GM12891 (cell line): ENCODE measurements at regions not wholly inside any gene's neighbourhood (a gene's known extent, or its start where the extent isn't known, plus 50 kb on each side); places are given as distances from the start of the nearest gene placed in this dataset.

Experiments
- DNase-seq: peaks from one replicate; pipeline ENCODE4 v3.0.0; 2011; ENCODE audit warnings: low spot score; ENCODE audit not compliant: insufficient read length
- FAIRE-seq: peaks from 2 replicates; lab custom pipeline; 2011; peaks lifted over from hg19 to GRCh38; lab: Jason Lieb, UNC
- PAX5 ChIP-seq: IDR thresholded peaks from 2 replicates; pipeline ENCODE4 v1.6.1; 2011; ENCODE audit warnings: low read length, moderate library complexity, mild to moderate bottlenecking; ENCODE audit not compliant: insufficient read depth, severe bottlenecking
- POLR2A ChIP-seq: IDR thresholded peaks from 2 replicates; pipeline ENCODE4 v1.6.1; 2011; ENCODE audit warnings: low read depth, low read length, control low read depth
- POLR2AphosphoS5 ChIP-seq: IDR thresholded peaks from 2 replicates; pipeline ENCODE4 v1.6.1; 2011; ENCODE audit warnings: low read depth, low read length, control low read depth
- POU2F2 ChIP-seq: IDR thresholded peaks from 2 replicates; pipeline ENCODE4 v1.6.1; 2011; ENCODE audit warnings: low read depth, mild to moderate bottlenecking, control low read depth, low read length, moderate library complexity
- SPI1 ChIP-seq: IDR thresholded peaks from 2 replicates; pipeline ENCODE4 v1.6.1; 2011; ENCODE audit warnings: low read depth, low read length, control low read depth
- TAF1 ChIP-seq: IDR thresholded peaks from 2 replicates; pipeline ENCODE4 v1.6.1; 2011; ENCODE audit warnings: low read depth, low read length, control low read depth

DNA sequence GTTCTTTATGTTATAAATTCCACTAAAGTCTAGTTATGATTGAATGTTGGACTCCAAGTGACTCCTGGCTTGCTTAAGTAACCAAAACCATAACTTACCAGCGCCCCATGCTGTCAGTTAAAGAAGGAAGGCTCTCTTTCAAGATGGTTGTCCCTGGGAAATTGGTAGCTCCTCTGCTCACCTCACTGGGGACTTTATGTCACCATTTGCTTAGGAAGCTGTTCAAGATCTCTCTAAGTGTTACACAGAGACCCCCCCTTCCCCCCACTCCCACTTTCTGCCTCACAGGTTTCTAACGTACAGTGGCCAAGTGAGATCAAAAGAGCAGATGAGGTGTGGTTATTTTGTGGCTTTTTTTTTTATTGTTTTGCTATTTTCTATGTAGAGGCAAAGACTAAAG is 301.8 kb downstream of the AASDHPPT start:
- no peak for FAIRE-seq
- TF ChIP-seq POLR2A (no peak), POLR2AphosphoS5 (no peak), TAF1 (no peak), POU2F2 (no peak), PAX5 (no peak), SPI1 (no peak)

DNA sequence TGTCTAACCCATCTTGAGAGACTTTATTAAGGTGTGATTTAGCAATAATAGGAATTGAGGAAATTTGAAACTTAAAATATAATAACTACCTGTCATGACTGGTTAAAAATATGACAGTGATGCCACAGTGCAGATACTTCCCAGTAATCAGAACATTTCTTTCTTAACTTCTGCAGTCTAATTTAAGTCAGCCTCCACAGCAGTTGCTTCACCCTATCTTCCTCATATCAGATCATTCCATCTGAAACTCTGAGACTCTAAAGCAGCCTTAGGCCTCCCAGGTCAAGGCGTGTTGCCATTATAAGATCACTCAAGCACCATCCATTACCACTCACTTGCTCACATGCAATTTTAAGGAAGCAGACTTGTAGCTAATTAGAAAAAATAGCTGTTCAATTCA is 302.2 kb downstream of the AASDHPPT start:
- no peak for DNase-seq
- TF ChIP-seq POLR2A (no peak), POU2F2 (no peak), POLR2AphosphoS5 (no peak), TAF1 (no peak), PAX5 (no peak), SPI1 (no peak)
- FAIRE-seq: no peak

More for the DNA sequence above, 301.8 kb downstream of the AASDHPPT start:
- DNase-seq: no peak

DNA sequence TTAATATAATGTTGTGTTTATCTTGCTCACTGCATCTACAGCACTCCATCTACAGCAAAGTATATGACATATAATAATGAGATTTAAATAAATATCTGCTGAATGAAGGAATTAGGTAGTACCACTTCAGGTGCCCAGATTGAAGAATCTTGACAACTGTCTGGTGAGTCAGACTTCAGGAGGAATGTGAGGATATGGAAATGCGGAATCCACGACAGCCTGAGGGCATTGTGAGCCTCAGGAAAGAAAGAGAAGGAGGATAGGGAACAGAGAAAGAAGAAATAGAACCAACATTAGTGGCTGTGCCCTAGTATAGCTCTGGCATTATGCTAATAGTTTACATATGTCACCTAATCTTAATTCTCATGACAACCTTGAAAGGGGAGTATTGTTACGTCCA is 304.4 kb downstream of the AASDHPPT start:
- TF ChIP-seq POLR2A: no peak
- no peak for TF ChIP-seq SPI1
- TF ChIP-seq TAF1: no peak
- TF ChIP-seq POLR2AphosphoS5: no peak
- TF ChIP-seq PAX5: no peak
- no peak for TF ChIP-seq POU2F2
- FAIRE-seq: no peak

DNA sequence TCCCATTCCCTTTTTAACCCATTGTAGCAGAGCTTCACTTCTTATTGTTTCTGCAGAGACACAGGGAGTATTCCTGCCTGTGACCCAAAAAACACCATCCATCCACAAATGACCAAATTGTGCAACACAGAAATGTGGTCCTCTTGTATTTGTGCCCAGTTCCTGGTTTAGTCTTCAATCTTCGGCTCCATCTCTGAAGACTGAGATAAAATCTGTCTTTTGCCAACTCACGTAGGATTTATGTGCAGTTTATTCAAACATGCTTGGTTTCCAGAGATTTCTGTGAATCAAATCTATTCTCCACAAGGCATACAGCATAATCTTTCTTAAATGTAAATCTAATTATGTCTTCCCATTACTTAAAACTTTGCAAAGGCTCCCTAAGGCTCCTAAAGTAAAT is 307.0 kb downstream of the AASDHPPT start:
- no peak for FAIRE-seq
- DNase-seq: no peak
- TF ChIP-seq SPI1: no peak
- no peak for TF ChIP-seq PAX5
- no peak for TF ChIP-seq POLR2AphosphoS5
- TF ChIP-seq POU2F2: no peak
- no peak for TF ChIP-seq POLR2A
- TF ChIP-seq TAF1: no peak

More for the DNA sequence above, 304.4 kb downstream of the AASDHPPT start:
- no peak for DNase-seq

DNA sequence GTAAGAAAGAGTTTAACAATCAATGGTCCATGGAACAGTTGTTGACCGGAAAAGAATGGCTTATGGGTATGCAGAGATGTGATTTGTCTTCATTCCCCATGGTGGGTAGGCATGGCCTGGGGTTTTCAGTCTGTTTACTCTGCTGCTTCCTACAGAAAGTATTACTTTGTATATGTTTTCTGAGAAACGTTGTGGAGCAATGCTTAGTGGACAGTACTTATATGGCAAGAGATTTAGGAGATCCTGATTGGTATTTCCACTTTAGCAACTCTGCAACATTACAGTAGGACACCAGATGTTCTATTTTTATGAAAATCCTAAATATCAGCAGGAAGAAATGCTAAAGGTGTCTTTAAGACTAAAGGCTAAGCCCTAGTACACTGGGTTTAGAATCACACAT is 309.1 kb downstream of the AASDHPPT start:
- TF ChIP-seq PAX5 (no peak), TAF1 (no peak), SPI1 (no peak), POLR2A (no peak)
- DNase-seq: no peak
- FAIRE-seq: no peak

DNA sequence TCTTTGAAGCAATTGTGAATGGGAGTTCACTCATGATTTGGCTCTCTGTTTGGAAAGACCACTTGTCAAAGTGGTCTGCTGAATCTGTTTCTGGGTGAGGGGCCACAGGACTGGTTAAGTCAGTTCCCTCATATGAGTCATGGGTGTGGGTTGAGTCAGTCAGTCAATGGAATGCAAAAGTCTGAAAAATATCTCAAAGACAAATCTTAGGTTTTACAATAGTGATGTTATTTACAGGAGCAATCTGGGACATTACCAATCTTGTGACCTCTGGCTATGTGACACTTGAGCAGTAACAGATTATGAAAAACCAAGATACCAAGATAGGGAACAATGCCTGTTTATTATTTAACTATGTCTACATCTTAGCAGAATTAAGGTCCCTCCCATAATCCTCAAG is 311.6 kb downstream of the AASDHPPT start:
- no peak for DNase-seq
- no peak for FAIRE-seq
- TF ChIP-seq TAF1 (no peak), POLR2AphosphoS5 (no peak), POLR2A (no peak), POU2F2 (no peak), SPI1 (no peak), PAX5 (no peak)

DNA sequence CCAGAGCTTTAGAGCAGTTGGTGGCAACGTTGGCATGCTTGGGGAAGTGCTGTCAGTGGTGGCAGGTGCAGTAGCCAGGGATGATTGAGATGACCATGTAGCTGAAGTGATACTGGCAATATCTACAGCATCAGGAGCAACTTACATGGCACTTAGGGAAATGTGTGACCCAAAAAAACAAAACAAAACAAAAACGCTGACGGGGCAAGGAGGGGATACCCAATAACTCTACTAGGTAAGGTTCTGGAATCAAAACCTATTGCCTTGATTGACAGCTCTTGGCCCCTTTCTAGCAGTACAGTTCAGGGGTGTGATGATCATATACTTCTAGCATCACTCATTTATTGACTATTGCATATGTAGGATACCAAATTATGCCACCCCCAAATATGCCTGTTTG is 312.6 kb downstream of the AASDHPPT start:
- FAIRE-seq: no peak
- no peak for DNase-seq
- TF ChIP-seq TAF1 (no peak), SPI1 (no peak), POLR2AphosphoS5 (no peak), POLR2A (no peak)

DNA sequence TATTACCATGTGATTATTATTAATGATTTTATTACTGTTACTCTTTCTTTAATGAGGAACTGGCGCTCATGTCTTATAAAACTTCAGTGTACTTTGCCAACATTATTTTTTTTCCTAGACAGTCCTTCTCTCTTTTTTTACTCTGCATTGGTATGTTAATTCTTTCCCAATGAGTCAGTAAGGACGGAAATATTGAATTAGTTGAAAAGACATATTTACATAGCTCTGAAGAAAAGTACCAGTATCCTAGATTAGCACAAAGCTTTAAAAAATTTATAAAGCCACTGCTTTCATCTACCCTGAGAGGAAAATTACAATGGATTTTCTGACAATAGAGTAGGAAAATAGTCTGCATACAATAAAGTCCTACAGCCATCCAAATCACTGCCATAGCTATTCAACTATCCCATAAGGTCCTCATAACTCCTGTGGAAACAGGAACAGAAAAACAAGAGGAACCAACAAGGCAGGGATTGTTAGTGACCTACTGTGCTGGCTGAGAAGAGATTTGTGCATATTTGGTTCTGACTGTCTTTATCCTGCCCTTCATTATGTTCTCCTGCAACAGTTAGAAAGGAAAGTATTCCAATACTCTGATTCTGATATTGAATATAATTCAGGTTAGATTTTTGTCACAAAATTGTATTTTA is 314.4 kb downstream of the AASDHPPT start:
- no peak for DNase-seq
- TF ChIP-seq POLR2A: no peak
- no peak for FAIRE-seq

DNA sequence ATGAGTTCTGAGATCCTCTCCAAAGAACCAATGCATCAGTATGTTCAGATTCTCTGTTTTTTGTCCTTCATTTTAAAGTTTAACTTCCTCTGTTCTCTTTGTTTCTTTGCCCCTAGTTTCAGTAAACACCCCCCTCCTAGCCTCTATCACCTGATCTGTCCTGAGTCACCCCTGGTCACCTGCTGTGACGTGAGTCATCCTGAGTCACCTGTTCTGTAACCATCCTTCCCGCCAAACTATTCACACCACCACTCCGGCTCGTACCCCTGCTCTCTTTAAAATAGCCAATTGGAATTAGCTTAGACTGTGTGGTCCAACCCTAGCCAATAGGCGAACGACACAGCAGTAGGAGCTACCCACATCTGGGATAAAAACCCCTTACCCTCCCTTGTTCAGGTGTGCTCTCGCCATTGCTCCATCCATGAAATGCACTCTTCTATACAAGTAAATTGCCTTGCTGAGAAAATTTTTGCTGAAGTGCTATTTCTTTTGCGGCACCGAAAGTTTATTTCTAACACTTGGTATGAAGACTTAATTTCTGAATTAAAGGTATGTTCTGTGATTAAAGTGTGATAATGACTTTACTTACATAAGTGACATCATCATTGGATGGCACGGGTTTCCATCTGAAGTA is 318.4 kb downstream of the AASDHPPT start:
- TF ChIP-seq POU2F2 (no peak), TAF1 (no peak), POLR2AphosphoS5 (no peak), SPI1 (no peak), PAX5 (no peak), POLR2A (no peak)
- DNase-seq (no peak), FAIRE-seq (no peak)

DNA sequence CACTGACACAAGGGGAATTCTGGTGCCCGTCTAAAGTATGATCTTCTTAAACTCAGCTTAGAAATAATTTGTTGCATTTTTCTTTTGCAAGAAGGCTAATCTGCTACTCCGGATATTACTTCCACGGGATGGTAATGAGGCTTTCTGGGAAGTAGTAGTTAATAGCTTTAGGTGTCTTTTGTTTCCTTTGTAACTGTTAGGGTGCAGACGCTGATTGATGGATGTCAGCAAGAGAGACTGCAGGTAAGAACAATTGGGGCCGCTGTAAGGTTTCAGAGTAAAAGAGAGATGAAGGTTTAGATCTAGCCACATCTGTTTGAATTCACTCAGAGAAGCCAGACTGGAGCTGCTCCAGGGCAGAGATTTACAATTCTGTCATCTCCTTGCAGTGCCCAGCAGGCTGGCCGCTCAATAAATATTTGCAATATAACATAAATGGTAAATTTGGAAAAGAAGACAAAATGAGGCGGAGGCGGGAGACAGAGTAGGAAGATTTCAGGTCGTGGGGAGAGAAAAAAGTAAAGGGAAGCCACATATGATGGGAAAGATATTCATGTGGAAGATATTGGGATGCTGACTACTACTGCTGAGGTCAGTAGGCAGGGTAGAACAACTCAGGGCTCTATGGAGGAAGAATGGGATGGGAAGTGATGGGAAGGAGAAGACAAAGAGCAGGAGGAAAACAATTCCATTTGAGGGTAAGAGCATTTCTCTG is 320.5 kb downstream of the AASDHPPT start:
- no peak for TF ChIP-seq POLR2A
- no peak for TF ChIP-seq TAF1
- TF ChIP-seq SPI1: no peak
- TF ChIP-seq PAX5: no peak
- no peak for TF ChIP-seq POU2F2
- no peak for TF ChIP-seq POLR2AphosphoS5
- FAIRE-seq (no peak), DNase-seq (no peak)
